Breast epithelium (tissue), 4 donors: ENCODE measurements at regions not wholly inside any gene's neighbourhood (a gene's known extent, or its start where the extent isn't known, plus 50 kb on each side); places are given as distances from the start of the nearest gene placed in this dataset.

ENCODE experiments used
- DNase-seq, 2 donors: peaks; one replicate each; pipeline ENCODE4 v3.0.0-alpha.2; 2019; ENCODE audit warnings: low spot score in 2 of 2
- H3K27ac ChIP-seq, 2 donors: fragments of 200-600 bp; sonication (generic) in 1 of 2; one replicate each; pipeline ENCODE4 v1.5.1; 2016 to 2019; ENCODE audit warnings: mild to moderate bottlenecking in 1 of 2
- H3K27me3 ChIP-seq, 2 donors: fragments of 200-600 bp; sonication (generic) in 1 of 2; one replicate each; pipeline versions ENCODE4 v1.5.1 to v1.6.0; 2017 to 2019; ENCODE audit warnings: control low read depth in 1 of 2, mild to moderate bottlenecking in 1 of 2
- H3K36me3 ChIP-seq: fragments of 200-600 bp; one replicate; pipeline ENCODE4 v1.5.1; 2019
- H3K4me1 ChIP-seq, 2 donors: fragments of 200-600 bp; sonication (generic); one replicate each; pipeline ENCODE4 v1.5.1; 2016 to 2019; ENCODE audit warnings: control low read depth in 1 of 2
- H3K4me3 ChIP-seq, 3 donors: fragments of 200-600 bp; sonication (generic); 1 replicate in 2 of 3; 2 replicates in 1 of 3; pipeline ENCODE4 v1.5.1; 2016 to 2019; ENCODE audit warnings: mild to moderate bottlenecking in 3 of 3, moderate library complexity in 2 of 3
- H3K9me3 ChIP-seq, 2 donors: fragments of 200-600 bp; sonication (generic) in 1 of 2; one replicate each; pipeline ENCODE4 v1.5.1; 2016 to 2019; ENCODE audit warnings: control low read depth in 1 of 2
- POLR2A ChIP-seq: fragments of 450-650 bp; IDR thresholded peaks from one replicate; pipeline ENCODE4 v1.6.1; 2016; ENCODE audit warnings: antibody characterized with exemption, mild to moderate bottlenecking, moderate library complexity
- POLR2AphosphoS5 ChIP-seq, 3 donors: sonication (generic); formaldehyde crosslinking; IDR thresholded peaks; one replicate each; pipeline ENCODE4 v1.6.1; 2017; ENCODE audit warnings: antibody characterized with exemption in 3 of 3
- intact Hi-C: fragments of 100-400 bp; cut with DNase I; formaldehyde crosslinking; loops from one replicate; pipeline ENCODE4 v1.15.1; 2023; ENCODE audit warnings: low total_unique reads
- TF ChIP-seq, protein P1 (sequence below), 3 donors: fragments of 450-650 bp; IDR thresholded peaks; one replicate each; pipeline ENCODE4 v1.5.1; 2016 to 2017; ENCODE audit warnings: antibody characterized with exemption in 3 of 3, mild to moderate bottlenecking in 3 of 3, moderate library complexity in 3 of 3

DNA sequence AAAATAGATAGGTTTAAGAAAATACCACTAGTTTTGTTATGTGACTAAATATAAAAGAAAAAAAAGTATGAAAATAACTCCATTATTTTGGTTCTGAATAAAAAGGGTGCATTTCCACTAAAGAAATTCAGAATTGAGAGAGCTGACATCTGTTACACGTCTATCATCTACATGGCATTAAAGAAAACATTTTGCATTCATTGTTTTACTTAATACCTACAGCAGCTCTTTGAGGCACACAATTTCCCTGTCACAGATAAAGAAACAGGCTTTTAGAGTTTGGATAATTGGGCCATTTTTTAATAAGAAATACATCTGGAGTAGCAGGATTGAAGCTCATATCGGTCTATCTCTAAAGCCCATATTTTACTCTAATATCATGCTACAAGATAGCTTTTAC lies 145.7 kb upstream of the LUZP2 start:
- H3K9me3 ChIP-seq = no peaks in the 10 kb centered on the region
- intact Hi-C loops = no loop called here
- H3K4me3 ChIP-seq = no peak overlapping the region
- no peak overlapping the region for H3K27ac ChIP-seq
- no peaks in the 10 kb centered on the region for H3K36me3 ChIP-seq
- no peaks in the 10 kb centered on the region for H3K4me1 ChIP-seq
- TF ChIP-seq POLR2AphosphoS5 (IDR thresholded peaks at IDR 0.05) = no peak
- DNase-seq = no peak
- H3K27me3 ChIP-seq = no peaks in the 10 kb centered on the region

DNA sequence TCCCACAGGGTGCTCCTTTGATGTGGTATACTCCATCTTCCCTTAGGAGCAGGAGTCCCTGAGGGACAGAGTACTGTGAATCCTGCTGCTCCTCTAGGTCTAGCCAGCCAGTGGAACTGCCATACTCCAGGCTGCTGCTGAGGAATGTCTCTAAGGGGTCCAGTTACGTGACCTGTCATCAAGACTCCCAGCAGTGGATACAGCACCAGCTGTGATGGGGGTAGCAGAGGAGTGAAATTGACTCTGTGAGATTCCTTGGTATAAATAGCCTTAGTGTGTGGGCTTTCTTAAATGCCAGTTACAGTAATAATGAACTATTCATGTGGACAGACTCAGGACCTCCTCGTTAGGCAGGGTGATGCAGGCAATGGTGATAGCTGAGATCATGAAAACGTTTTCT lies 140.4 kb upstream of the LUZP2 start:
- Histone ChIP-seq H3K9me3 (peaks cover 0 to 3% of the 10 kb centered on the region in 2 donors), H3K27ac (no peak overlapping the region), H3K4me1 (no peaks in the 10 kb centered on the region), H3K27me3 (no peaks in the 10 kb centered on the region), H3K36me3 (no peaks in the 10 kb centered on the region), H3K4me3 (no peak overlapping the region)
- TF ChIP-seq, protein P1, sequence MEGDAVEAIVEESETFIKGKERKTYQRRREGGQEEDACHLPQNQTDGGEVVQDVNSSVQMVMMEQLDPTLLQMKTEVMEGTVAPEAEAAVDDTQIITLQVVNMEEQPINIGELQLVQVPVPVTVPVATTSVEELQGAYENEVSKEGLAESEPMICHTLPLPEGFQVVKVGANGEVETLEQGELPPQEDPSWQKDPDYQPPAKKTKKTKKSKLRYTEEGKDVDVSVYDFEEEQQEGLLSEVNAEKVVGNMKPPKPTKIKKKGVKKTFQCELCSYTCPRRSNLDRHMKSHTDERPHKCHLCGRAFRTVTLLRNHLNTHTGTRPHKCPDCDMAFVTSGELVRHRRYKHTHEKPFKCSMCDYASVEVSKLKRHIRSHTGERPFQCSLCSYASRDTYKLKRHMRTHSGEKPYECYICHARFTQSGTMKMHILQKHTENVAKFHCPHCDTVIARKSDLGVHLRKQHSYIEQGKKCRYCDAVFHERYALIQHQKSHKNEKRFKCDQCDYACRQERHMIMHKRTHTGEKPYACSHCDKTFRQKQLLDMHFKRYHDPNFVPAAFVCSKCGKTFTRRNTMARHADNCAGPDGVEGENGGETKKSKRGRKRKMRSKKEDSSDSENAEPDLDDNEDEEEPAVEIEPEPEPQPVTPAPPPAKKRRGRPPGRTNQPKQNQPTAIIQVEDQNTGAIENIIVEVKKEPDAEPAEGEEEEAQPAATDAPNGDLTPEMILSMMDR (IDR thresholded peaks at IDR 0.05) = no peak
- TF ChIP-seq POLR2A (no peak), POLR2AphosphoS5 (IDR thresholded peaks at IDR 0.05) (no peak)
- DNase-seq = no peak
- intact Hi-C loops = no loop called here

DNA sequence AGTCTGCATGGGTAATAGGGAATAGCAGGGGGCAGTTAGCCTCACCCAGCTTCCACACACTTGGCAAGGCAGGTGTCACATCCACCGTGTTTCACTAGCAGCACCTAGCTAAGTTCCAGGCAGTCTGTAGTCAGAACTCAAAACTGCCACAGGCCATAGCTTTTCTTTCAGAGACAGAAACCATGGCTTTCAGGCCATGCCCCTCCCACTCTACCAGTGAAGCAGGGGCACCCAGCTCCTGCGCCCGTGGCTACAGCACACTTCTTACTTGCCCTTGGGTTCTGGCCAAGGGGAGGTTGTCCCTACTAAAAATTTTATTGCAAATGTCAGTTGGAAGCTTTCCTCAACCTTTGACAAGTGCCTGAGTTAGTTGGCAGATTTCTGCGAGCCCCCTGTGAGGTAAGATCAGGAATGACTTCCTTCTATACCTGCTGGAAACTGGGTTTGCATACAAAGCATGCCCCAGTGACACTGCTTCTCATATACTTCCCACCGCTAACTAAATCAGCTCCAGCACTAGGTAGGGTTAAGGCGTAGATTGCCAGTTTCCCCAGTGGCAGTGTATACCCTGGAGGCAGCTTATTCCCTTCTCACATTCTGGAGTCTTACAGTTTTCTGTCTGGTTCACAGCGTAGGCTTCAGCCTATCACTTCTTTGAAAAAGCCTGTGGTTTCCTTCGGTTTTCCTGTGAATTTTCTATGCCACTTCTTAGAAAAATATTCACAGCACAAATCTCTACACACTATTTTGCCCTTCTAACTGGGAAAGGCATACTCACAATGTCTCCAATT lies 139.0 kb upstream of the LUZP2 start:
- H3K27me3 ChIP-seq = no peaks in the 10 kb centered on the region

DNA sequence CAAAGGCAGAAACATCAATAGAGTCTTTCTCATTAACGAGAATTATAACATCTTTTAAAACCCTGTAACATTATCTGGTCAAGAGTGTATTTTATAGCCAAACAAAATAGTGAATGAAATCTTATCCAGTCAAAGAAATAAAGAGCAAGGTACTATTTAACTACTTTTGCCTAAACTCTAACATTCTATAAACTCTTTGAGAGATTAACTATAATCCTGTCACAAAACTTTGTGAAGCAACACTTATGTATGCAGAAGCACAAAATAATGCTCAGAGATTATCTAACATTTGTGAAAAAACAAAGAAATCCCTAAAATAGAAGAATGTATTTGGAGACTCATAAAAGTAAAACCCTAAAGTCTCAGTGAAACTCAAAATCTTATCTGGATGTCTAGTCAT lies 124.4 kb upstream of the LUZP2 start:
- DNase-seq = no peak
- no peak overlapping the region for H3K27ac ChIP-seq
- no peaks in the 10 kb centered on the region for H3K27me3 ChIP-seq
- TF ChIP-seq POLR2A (no peak), POLR2AphosphoS5 (IDR thresholded peaks at IDR 0.05) (no peak)
- TF ChIP-seq, protein P1 (IDR thresholded peaks at IDR 0.05) = no peak
- H3K4me3 ChIP-seq = no peak overlapping the region
- H3K9me3 ChIP-seq = no peaks in the 10 kb centered on the region
- no peaks in the 10 kb centered on the region for H3K36me3 ChIP-seq
- no peaks in the 10 kb centered on the region for H3K4me1 ChIP-seq
- intact Hi-C loops = no loop called here

More for the DNA sequence above, 139.0 kb upstream of the LUZP2 start:
- Histone ChIP-seq H3K4me1 (no peaks in the 10 kb centered on the region), H3K4me3 (no peak overlapping the region), H3K36me3 (no peaks in the 10 kb centered on the region), H3K27ac (no peak overlapping the region), H3K9me3 (peaks cover 0 to 3% of the 10 kb centered on the region in 2 donors)
- intact Hi-C loops = no loop called here
- no peak for DNase-seq
- no peak for TF ChIP-seq POLR2A
- no peak for TF ChIP-seq POLR2AphosphoS5 (IDR thresholded peaks at IDR 0.05)
- TF ChIP-seq, protein P1 (IDR thresholded peaks at IDR 0.05) = no peak

DNA sequence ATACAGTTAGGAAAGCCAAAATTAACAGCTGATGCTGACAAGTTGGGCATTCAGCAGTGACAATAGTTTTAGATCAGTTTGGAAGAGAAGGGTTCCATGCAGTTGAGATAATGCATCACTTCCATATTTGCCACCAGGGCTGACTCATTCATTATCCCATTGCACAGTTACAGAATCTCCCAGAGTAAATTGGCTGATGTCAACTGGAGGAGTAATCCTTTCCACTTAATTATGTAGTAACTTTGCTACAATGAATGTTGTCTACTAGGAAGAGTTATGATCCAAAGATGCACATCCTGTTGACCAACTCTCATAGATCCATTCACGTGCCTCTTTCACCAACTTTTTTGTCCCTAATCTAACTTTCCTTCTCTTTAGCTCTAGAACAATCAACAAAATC lies 123.3 kb upstream of the LUZP2 start:
- TF ChIP-seq POLR2A (no peak), POLR2AphosphoS5 (IDR thresholded peaks at IDR 0.05) (no peak)
- TF ChIP-seq, protein P1 (IDR thresholded peaks at IDR 0.05) = no peak
- no peak overlapping the region for H3K27ac ChIP-seq
- H3K36me3 ChIP-seq = no peaks in the 10 kb centered on the region
- H3K4me3 ChIP-seq = no peak overlapping the region
- H3K9me3 ChIP-seq = no peaks in the 10 kb centered on the region
- intact Hi-C loops = no loop called here
- H3K27me3 ChIP-seq = no peaks in the 10 kb centered on the region
- DNase-seq = no peak
- H3K4me1 ChIP-seq = no peaks in the 10 kb centered on the region
